SK-N-SH (cell line): ENCODE measurements at regions not wholly inside any gene's neighbourhood (a gene's known extent, or its start where the extent isn't known, plus 50 kb on each side); places are given as distances from the start of the nearest gene placed in this dataset.

ENCODE experiments used
- CTCF ChIA-PET: fragments of 300-600, 350-600 bp; formaldehyde crosslinking; extraction: SDS; loops from one replicate; lab custom pipeline; 2021; lab: Yijun Ruan, JAX
- POLR2A ChIA-PET: fragments of 350-600 bp; sonication (Branson Sonifier 250); formaldehyde crosslinking; extraction: SDS; loops from one replicate; lab custom pipeline; 2020; ENCODE audit warnings: antibody characterized with exemption, inconsistent platforms; lab: Yijun Ruan, JAX
- DNase-seq: peaks from one replicate; pipeline ENCODE4 v3.0.0; 2012
- H2AFZ ChIP-seq: fragments of 200-600 bp; sonication (generic); 2 replicates; pipeline ENCODE4 v1.8.1; 2016; ENCODE audit warnings: antibody characterized with exemption, mild to moderate bottlenecking, low read depth
- H3F3A ChIP-seq: fragments of 200-600 bp; sonication (generic); replicated peaks from 2 replicates; pipeline ENCODE3; 2016; ENCODE audit warnings: antibody characterized with exemption, mild to moderate bottlenecking; ENCODE audit not compliant: insufficient read depth
- H3K27ac ChIP-seq, 2 experiments: fragments of 200-500 bp in 1 of 2; fragments of 200-600 bp in 1 of 2; sonication (Bioruptor generic) in 1 of 2; sonication (generic), shearing (Covaris generic) in 1 of 2; 2 replicates each; pipeline versions ENCODE4 v1.5.1 to v1.6.1; 2014 to 2016; ENCODE audit warnings: low read depth in 2 of 2, inconsistent platforms in 1 of 2, low read length in 1 of 2, mild to moderate bottlenecking in 1 of 2, mixed read lengths in 1 of 2
- H3K27me3 ChIP-seq: fragments of 200-600 bp; sonication (generic), shearing (Covaris generic); 2 replicates; pipeline ENCODE4 v1.6.1; 2016; ENCODE audit warnings: mixed run types; ENCODE audit not compliant: insufficient read depth
- H3K36me3 ChIP-seq, 2 experiments: fragments of 200-500 bp in 1 of 2; fragments of 200-600 bp in 1 of 2; sonication (Bioruptor generic) in 1 of 2; sonication (generic) in 1 of 2; replicated peaks in 1 of 2; 2 replicates each; pipeline versions ENCODE3 to v1.5.1; 2014 to 2016; ENCODE audit warnings: low read length in 1 of 2, mild to moderate bottlenecking in 1 of 2; ENCODE audit not compliant: insufficient read depth in 2 of 2, control insufficient read depth in 1 of 2
- H3K4me1 ChIP-seq, 2 experiments: fragments of 200-500 bp in 1 of 2; fragments of 200-600 bp in 1 of 2; sonication (Bioruptor generic) in 1 of 2; sonication (generic), shearing (Covaris generic) in 1 of 2; 2 replicates each; pipeline versions ENCODE4 v1.5.1 to v1.6.1; 2014 to 2016; ENCODE audit warnings: low read depth in 1 of 2, low read length in 1 of 2, mixed run types in 1 of 2; ENCODE audit not compliant: insufficient read depth in 2 of 2, control insufficient read depth in 1 of 2
- H3K4me2 ChIP-seq: fragments of 200-600 bp; sonication (generic), shearing (Covaris generic); 2 replicates; pipeline ENCODE4 v1.6.1; 2017; ENCODE audit warnings: mixed run types
- H3K4me3 ChIP-seq, 2 experiments: fragments of 200-500 bp in 1 of 2; fragments of 200-600 bp in 1 of 2; sonication (Bioruptor generic) in 1 of 2; sonication (generic), shearing (Covaris generic) in 1 of 2; 2 replicates each; pipeline versions ENCODE4 v1.5.1 to v1.8.1; 2014 to 2016; ENCODE audit warnings: low read depth in 2 of 2, inconsistent platforms in 1 of 2, low read length in 1 of 2, mild to moderate bottlenecking in 1 of 2, mixed read lengths in 1 of 2, moderate library complexity in 1 of 2
- H3K79me2 ChIP-seq: fragments of 200-600 bp; sonication (generic); 2 replicates; pipeline ENCODE4 v1.8.1; 2017; ENCODE audit warnings: mild to moderate bottlenecking; ENCODE audit not compliant: insufficient read depth
- H3K9ac ChIP-seq: fragments of 200-600 bp; sonication (generic); 2 replicates; pipeline ENCODE4 v1.6.1; 2017; ENCODE audit warnings: mixed run types
- H3K9me2 ChIP-seq: fragments of 200-600 bp; sonication (generic); 2 replicates; pipeline ENCODE4 v1.6.1; 2017; ENCODE audit warnings: mixed run types
- H3K9me3 ChIP-seq: fragments of 200-600 bp; sonication (generic); 2 replicates; pipeline ENCODE4 v1.6.1; 2017; ENCODE audit warnings: mixed run types, mild to moderate bottlenecking, moderate library complexity
- H4K20me1 ChIP-seq: fragments of 200-600 bp; sonication (generic); 2 replicates; pipeline ENCODE4 v1.6.1; 2017; ENCODE audit warnings: mild to moderate bottlenecking, mixed run types; ENCODE audit not compliant: insufficient read depth
- CTCF ChIP-seq: fragments of 200-600 bp; sonication (generic); IDR thresholded peaks from 2 replicates; pipeline ENCODE4 v1.6.1; 2017; ENCODE audit warnings: antibody characterized with exemption, mild to moderate bottlenecking, moderate library complexity
- ELF1 ChIP-seq: IDR thresholded peaks from 2 replicates; pipeline ENCODE4 v1.4.0; 2012
- EP300 ChIP-seq, 2 experiments: IDR thresholded peaks; 2 replicates each; pipeline versions ENCODE4 v1.4.0 to v1.6.1; 2012; ENCODE audit warnings: borderline replicate concordance in 1 of 2, low read depth in 1 of 2, low read length in 1 of 2
- FOXM1 ChIP-seq: IDR thresholded peaks from 2 replicates; pipeline ENCODE4 v1.4.0; 2012; ENCODE audit warnings: low read depth, mild to moderate bottlenecking
- GABPA ChIP-seq: IDR thresholded peaks from 2 replicates; pipeline ENCODE4 v1.4.0; 2012; ENCODE audit warnings: low read depth, mild to moderate bottlenecking
- GATA2 ChIP-seq: sonication (generic); formaldehyde crosslinking; IDR thresholded peaks from 2 replicates; pipeline ENCODE4 v1.5.0; 2020; ENCODE audit warnings: mild to moderate bottlenecking, missing genetic modification reagents
- NRF1 ChIP-seq: IDR thresholded peaks from 2 replicates; pipeline ENCODE4 v1.6.1; 2012; ENCODE audit warnings: low read depth, mild to moderate bottlenecking, low read length
- POLR2AphosphoS5 ChIP-seq: IDR thresholded peaks from 2 replicates; pipeline ENCODE4 v1.6.1; 2012; ENCODE audit warnings: low read depth, low read length
- RAD21 ChIP-seq: IDR thresholded peaks from 2 replicates; pipeline ENCODE4 v1.6.1; 2012; ENCODE audit warnings: mild to moderate bottlenecking, low read length
- RXRA ChIP-seq: IDR thresholded peaks from 2 replicates; pipeline ENCODE4 v1.4.0; 2012; ENCODE audit warnings: low read depth, mild to moderate bottlenecking, borderline replicate concordance
- SIN3A ChIP-seq: IDR thresholded peaks from 2 replicates; pipeline ENCODE4 v1.6.1; 2012; ENCODE audit warnings: low read depth, mild to moderate bottlenecking, low read length, moderate library complexity, borderline replicate concordance
- SMC3 ChIP-seq: IDR thresholded peaks from 2 replicates; pipeline ENCODE4 v1.6.1; 2012; ENCODE audit warnings: low read depth, low read length, improper control_type of control experiment
- TAF1 ChIP-seq: IDR thresholded peaks from 2 replicates; pipeline ENCODE4 v1.6.1; 2012; ENCODE audit warnings: low read depth, mild to moderate bottlenecking, low read length, moderate library complexity, borderline replicate concordance
- TEAD4 ChIP-seq: IDR thresholded peaks from 2 replicates; pipeline ENCODE4 v1.4.0; 2012; ENCODE audit warnings: mild to moderate bottlenecking, borderline replicate concordance; ENCODE audit not compliant: insufficient read depth
- WGBS: methylation state at CpG from one replicate; pipeline ENCODE4 v1.1.6; 2017; ENCODE audit warnings: low lambda C conversion rate; 5-methylcytosine and 5-hydroxymethylcytosine counted together
- TF ChIP-seq, protein P1 (sequence below): IDR thresholded peaks from 2 replicates; pipeline ENCODE4 v1.6.1; 2012; ENCODE audit warnings: mild to moderate bottlenecking, low read depth, low read length, moderate library complexity

- TF ChIP-seq, protein P1, sequence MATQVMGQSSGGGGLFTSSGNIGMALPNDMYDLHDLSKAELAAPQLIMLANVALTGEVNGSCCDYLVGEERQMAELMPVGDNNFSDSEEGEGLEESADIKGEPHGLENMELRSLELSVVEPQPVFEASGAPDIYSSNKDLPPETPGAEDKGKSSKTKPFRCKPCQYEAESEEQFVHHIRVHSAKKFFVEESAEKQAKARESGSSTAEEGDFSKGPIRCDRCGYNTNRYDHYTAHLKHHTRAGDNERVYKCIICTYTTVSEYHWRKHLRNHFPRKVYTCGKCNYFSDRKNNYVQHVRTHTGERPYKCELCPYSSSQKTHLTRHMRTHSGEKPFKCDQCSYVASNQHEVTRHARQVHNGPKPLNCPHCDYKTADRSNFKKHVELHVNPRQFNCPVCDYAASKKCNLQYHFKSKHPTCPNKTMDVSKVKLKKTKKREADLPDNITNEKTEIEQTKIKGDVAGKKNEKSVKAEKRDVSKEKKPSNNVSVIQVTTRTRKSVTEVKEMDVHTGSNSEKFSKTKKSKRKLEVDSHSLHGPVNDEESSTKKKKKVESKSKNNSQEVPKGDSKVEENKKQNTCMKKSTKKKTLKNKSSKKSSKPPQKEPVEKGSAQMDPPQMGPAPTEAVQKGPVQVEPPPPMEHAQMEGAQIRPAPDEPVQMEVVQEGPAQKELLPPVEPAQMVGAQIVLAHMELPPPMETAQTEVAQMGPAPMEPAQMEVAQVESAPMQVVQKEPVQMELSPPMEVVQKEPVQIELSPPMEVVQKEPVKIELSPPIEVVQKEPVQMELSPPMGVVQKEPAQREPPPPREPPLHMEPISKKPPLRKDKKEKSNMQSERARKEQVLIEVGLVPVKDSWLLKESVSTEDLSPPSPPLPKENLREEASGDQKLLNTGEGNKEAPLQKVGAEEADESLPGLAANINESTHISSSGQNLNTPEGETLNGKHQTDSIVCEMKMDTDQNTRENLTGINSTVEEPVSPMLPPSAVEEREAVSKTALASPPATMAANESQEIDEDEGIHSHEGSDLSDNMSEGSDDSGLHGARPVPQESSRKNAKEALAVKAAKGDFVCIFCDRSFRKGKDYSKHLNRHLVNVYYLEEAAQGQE: no peak
- TF ChIP-seq GATA2 (CRISPR knock-in tag) (no peak), RAD21 (no peak)
These were observed 325.0 kb downstream of the ZNF326 start (continued) for GRCh38 chr1:90319918-90320317.

GRCh38 chr1:90318431-90318830 lies 323.5 kb downstream of the ZNF326 start:
- no peak overlapping the region for H2AFZ ChIP-seq
- no peak for DNase-seq
- CTCF ChIA-PET: no interaction called here
- H3K27me3 ChIP-seq: no peaks in the 10 kb centered on the region
- H4K20me1 ChIP-seq: no peaks in the 10 kb centered on the region
- no peaks in the 10 kb centered on the region for H3K9me3 ChIP-seq
- H3K79me2 ChIP-seq: no peaks in the 10 kb centered on the region
- no peaks in the 10 kb centered on the region; a peak in 1 of 4 replicates for H3K4me1 ChIP-seq
- no peak overlapping the region for H3K9ac ChIP-seq
- no peak overlapping the region for H3K4me2 ChIP-seq
- H3F3A ChIP-seq: no peaks in the 10 kb centered on the region
- no peaks in the 10 kb centered on the region for H3K9me2 ChIP-seq
- H3K4me3 ChIP-seq: no peak overlapping the region
- H3K27ac ChIP-seq: no peak overlapping the region
- H3K36me3 ChIP-seq: no peaks in the 10 kb centered on the region
- TF ChIP-seq CTCF (no peak), POLR2AphosphoS5 (no peak), TAF1 (no peak), EP300 (IDR thresholded peaks at IDR 0.05; ENCODE audit: borderline replicate concordance in 1 of 2, low read depth in 1 of 2, low read length in 1 of 2) (no peak), FOXM1 (no peak), SMC3 (no peak), ELF1 (no peak), RXRA (no peak), TEAD4 (no peak), SIN3A (no peak), NRF1 (no peak), GABPA (no peak)
- TF ChIP-seq, all 33 proteins: peak for 0
- POLR2A ChIA-PET: no interaction called here
- 4% methylated on average over 5 of the region's 5 CpGs for WGBS
